Aorta (tissue), 5 donors: ENCODE measurements at regions not wholly inside any gene's neighbourhood (a gene's known extent, or its start where the extent isn't known, plus 50 kb on each side); places are given as distances from the start of the nearest gene placed in this dataset.
"Not testable (repeated sequence)": the region's sequence is repeated elsewhere in the genome, so short reads cannot be mapped to it uniquely, and the experiment has no call there.

ENCODE experiments used
- ATAC-seq: fragments of 200-7000 bp; cut with Tn5 transposase; one replicate; pipeline ENCODE4 v1.9.1; 2022; ENCODE audit warnings: moderate library complexity; ENCODE audit not compliant: low FRiP score
- DNase-seq, 2 donors: peaks; one replicate each; pipeline ENCODE4 v3.0.0-alpha.2; 2020
- H3K27ac ChIP-seq, 2 donors: one replicate each; pipeline ENCODE4 v1.5.1; 2013; ENCODE audit warnings: low read length in 2 of 2, mild to moderate bottlenecking in 2 of 2, moderate library complexity in 2 of 2, control low read depth in 1 of 2, inconsistent platforms in 1 of 2, low read depth in 1 of 2
- H3K27me3 ChIP-seq, 2 donors: one replicate each; pipeline ENCODE4 v1.6.1; 2013; ENCODE audit warnings: control low read depth in 1 of 2, low read length in 1 of 2, mild to moderate bottlenecking in 1 of 2, moderate library complexity in 1 of 2; ENCODE audit not compliant: insufficient read depth in 2 of 2, control insufficient read depth in 1 of 2
- H3K36me3 ChIP-seq, 2 donors: one replicate each; pipeline ENCODE4 v1.6.1; 2013; ENCODE audit warnings: control low read depth in 1 of 2, low read length in 1 of 2, mild to moderate bottlenecking in 1 of 2; ENCODE audit not compliant: insufficient read depth in 2 of 2, control insufficient read depth in 1 of 2
- H3K4me1 ChIP-seq, 2 donors: one replicate each; pipeline ENCODE4 v1.6.1; 2013; ENCODE audit warnings: low read length in 2 of 2, control low read depth in 1 of 2, mild to moderate bottlenecking in 1 of 2, moderate library complexity in 1 of 2; ENCODE audit not compliant: insufficient read depth in 2 of 2, control insufficient read depth in 1 of 2
- H3K4me3 ChIP-seq, 2 donors: one replicate each; pipeline ENCODE4 v1.5.1; 2013; ENCODE audit warnings: low read length in 2 of 2, control low read depth in 1 of 2, mild to moderate bottlenecking in 1 of 2
- H3K9me3 ChIP-seq: one replicate; pipeline ENCODE4 v1.6.1; 2013; ENCODE audit warnings: mild to moderate bottlenecking, low read length; ENCODE audit not compliant: control insufficient read depth
- WGBS, 2 donors: extraction: QIAGEN DNeasy Blood & Tissue Kit; methylation state at CpG; one replicate each; pipeline ENCODE4 v1.1.7; 2013; 5-methylcytosine and 5-hydroxymethylcytosine counted together
- intact Hi-C, 2 donors: fragments of 100-400 bp; cut with DNase I; formaldehyde crosslinking; loops; one replicate each; pipeline versions ENCODE4 v1.14.2 to v1.15.0; 2022
- donor health status: healthy with polysubstance abuse.
- donor health status: Bipolar disorder and iron deficiency.
- donor health status: DM: no; HTN: no; CAD: no.
- donor health status: DM: no; HTN: no; CAD: no.
- donor health status: DM: yes; HTN: yes; CAD: no.

GRCh38 chr7:86470763-86471162, 172.9 kb upstream of the GRM3 start:
- H3K36me3 ChIP-seq = no peaks in the 10 kb centered on the region
- H3K4me1 ChIP-seq = no peaks in the 10 kb centered on the region
- no peaks in the 10 kb centered on the region for H3K9me3 ChIP-seq
- no peak overlapping the region for H3K4me3 ChIP-seq
- H3K27me3 ChIP-seq = no peaks in the 10 kb centered on the region
- WGBS, 2 donors = 62 to 64% methylated on average over 1 of the region's 1 CpG
- ATAC-seq (no peak), DNase-seq (no peak)
- intact Hi-C loops = no loop called here
- H3K27ac ChIP-seq = no peak overlapping the region

GRCh38 chr7:86469680-86470295, 173.9 kb upstream of the GRM3 start:
- Histone ChIP-seq H3K9me3 (no peaks in the 10 kb centered on the region), H3K4me1 (no peaks in the 10 kb centered on the region), H3K4me3 (no peak overlapping the region), H3K36me3 (no peaks in the 10 kb centered on the region), H3K27me3 (no peaks in the 10 kb centered on the region), H3K27ac (no peak overlapping the region)
- DNase-seq (peak in 1 of 2 donors; percentile 43), ATAC-seq (peak; percentile 65)
- 40 to 43% methylated on average over 9 of the region's 9 CpGs for WGBS, 2 donors
- intact Hi-C loops = no loop called here

DNA sequence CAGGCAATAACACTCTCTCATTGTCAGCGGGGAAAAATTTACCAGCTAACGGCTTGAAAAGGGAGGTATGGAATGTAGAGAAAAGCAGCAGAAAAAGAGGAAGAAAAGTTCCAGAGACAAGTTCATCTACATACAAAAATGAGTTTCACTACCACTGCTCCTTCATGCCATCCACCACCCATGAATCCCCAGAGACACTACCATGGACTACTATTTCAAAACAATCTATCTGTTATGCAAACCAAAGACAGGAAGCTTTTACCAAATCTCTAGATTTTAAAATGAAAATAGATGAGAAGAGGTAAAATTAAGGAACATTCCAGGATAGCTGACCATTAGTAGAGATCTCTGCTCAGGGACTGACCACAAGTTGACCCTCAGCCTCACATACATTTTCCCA, 189.0 kb upstream of the GRM3 start:
- WGBS, 2 donors = 63 to 72% methylated on average over 2 of the region's 2 CpGs
- Histone ChIP-seq H3K4me3 (no peak overlapping the region), H3K9me3 (no peaks in the 10 kb centered on the region), H3K36me3 (no peaks in the 10 kb centered on the region), H3K4me1 (no peaks in the 10 kb centered on the region), H3K27me3 (no peaks in the 10 kb centered on the region), H3K27ac (no peak overlapping the region)
- intact Hi-C loops = no loop called here
- ATAC-seq (no peak), DNase-seq (no peak)

DNA sequence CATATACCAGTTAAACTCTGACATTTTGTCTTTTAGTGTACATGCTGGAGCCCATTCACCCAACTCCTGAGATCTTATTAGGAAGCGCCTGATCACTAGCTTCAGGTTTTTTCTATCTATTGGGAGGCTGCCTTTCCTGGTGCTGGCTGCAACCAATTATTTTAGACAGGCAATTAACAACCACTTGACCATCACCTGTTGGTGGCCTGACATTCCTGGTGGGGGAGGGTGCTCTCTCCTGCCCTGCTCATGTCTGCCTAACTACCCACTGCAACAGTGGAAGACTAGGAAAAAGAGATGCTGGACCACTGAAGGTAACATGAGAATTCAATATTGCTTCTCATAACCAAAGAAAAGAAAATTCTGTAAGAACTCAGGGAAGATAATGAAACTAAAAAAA, 190.3 kb upstream of the GRM3 start:
- intact Hi-C loops = no loop called here
- 85 to 95% methylated on average over 1 of the region's 1 CpG for WGBS, 2 donors
- no peak for ATAC-seq

DNA sequence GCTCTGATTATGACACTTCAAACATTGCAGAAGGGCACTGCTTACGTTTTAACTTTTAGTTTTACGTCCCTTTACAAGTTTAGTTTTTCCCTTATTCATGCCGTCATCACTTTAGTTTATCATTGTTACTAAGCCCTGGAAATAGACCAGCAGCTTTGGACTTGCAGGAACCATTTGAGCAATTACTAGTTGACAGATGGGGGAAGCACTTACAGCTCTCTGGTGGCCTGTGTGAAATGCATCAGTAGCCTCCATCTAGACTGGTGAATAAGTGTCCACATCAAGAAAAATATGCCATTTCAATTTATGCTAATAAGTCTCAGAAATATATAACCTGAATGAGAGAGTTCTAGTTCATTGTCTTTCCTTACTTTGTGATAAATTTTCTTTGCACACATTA, 194.9 kb upstream of the GRM3 start:
- H3K27ac ChIP-seq = no peak overlapping the region
- no peak overlapping the region for H3K4me3 ChIP-seq
- no peaks in the 10 kb centered on the region for H3K9me3 ChIP-seq
- H3K36me3 ChIP-seq = no peaks in the 10 kb centered on the region
- ATAC-seq (no peak), DNase-seq (no peak)
- WGBS, 2 donors = 9 to 16% methylated on average over 3 of the region's 3 CpGs
- no peaks in the 10 kb centered on the region for H3K27me3 ChIP-seq
- intact Hi-C loops = no loop called here
- H3K4me1 ChIP-seq = no peaks in the 10 kb centered on the region

More for the DNA sequence above, 190.3 kb upstream of the GRM3 start:
- Histone ChIP-seq H3K27ac (no peak overlapping the region), H3K9me3 (no peaks in the 10 kb centered on the region), H3K4me3 (no peak overlapping the region), H3K27me3 (no peaks in the 10 kb centered on the region), H3K4me1 (no peaks in the 10 kb centered on the region), H3K36me3 (no peaks in the 10 kb centered on the region)
- DNase-seq = no peak

DNA sequence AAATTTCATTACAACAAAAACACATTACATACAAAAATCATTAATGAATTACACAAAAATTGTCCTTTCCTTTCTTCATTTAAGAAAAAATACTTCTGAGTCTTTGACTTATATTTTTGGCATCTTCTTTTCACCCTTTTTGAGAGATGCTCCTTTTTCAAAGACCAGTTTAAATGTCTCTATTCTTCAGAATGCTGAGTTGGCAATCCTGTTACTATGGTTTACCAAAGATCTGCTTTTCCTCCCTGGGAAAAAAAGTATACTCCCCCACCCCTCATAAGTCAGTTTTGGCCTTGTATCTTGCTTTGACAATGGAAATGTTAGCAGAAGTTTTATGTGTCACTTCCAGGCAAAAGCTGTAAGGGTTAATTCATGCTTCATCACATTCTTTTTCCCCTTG, 198.4 kb upstream of the GRM3 start:
- no peak for DNase-seq
- intact Hi-C loops = no loop called here

GRCh38 chr7:86444245-86444644, 199.5 kb upstream of the GRM3 start:
- no peaks in the 10 kb centered on the region for H3K27me3 ChIP-seq
- H3K36me3 ChIP-seq = no peaks in the 10 kb centered on the region
- intact Hi-C loops = no loop called here
- no peak for ATAC-seq
- WGBS, 2 donors = 92 to 95% methylated on average over 2 of the region's 2 CpGs
- H3K4me3 ChIP-seq = no peak overlapping the region
- H3K4me1 ChIP-seq = no peaks in the 10 kb centered on the region
- H3K9me3 ChIP-seq = no peaks in the 10 kb centered on the region
- H3K27ac ChIP-seq = no peak overlapping the region
- no peak for DNase-seq

More for the DNA sequence above, 198.4 kb upstream of the GRM3 start:
- no peaks in the 10 kb centered on the region for H3K4me1 ChIP-seq
- H3K36me3 ChIP-seq = no peaks in the 10 kb centered on the region
- no peaks in the 10 kb centered on the region for H3K9me3 ChIP-seq
- H3K27me3 ChIP-seq = no peaks in the 10 kb centered on the region
- no peak for ATAC-seq
- H3K27ac ChIP-seq = no peak overlapping the region
- no peak overlapping the region for H3K4me3 ChIP-seq

DNA sequence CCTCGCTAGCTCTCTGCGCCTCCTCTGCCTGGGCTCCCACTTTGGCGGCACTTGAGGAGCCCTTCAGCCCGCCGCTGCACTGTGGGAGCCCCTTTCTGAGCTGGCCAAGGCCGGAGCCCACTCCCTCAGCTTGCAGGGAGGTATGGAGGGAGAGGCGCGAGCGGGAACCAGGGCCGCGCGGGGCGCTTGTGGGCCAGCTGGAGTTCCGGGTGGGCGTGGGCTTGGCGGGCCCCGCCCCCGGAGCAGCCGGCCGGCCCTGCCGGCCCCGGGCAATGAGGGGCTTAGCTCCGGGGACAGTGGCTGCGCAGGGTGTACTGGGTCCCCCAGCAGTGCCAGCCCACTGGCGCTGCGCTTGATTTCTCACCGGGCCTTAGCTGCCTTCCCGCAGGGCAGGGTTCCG, 203.3 kb upstream of the GRM3 start:
- H3K36me3 ChIP-seq, H3K9me3 ChIP-seq, DNase-seq, intact Hi-C loops, H3K4me1 ChIP-seq, ATAC-seq, H3K4me3 ChIP-seq, H3K27ac ChIP-seq, H3K27me3 ChIP-seq: not testable (repeated sequence)
- WGBS, 2 donors = 93 to 94% methylated on average over 28 to 29 of the region's 29 CpGs

- Histone ChIP-seq H3K4me3 (no peak overlapping the region), H3K36me3 (no peaks in the 10 kb centered on the region), H3K9me3 (no peaks in the 10 kb centered on the region), H3K27ac (no peak overlapping the region), H3K4me1 (no peaks in the 10 kb centered on the region), H3K27me3 (no peaks in the 10 kb centered on the region)
- intact Hi-C loops = no loop called here
- ATAC-seq (no peak), DNase-seq (no peak)
- 60 to 69% methylated on average over 2 of the region's 2 CpGs for WGBS, 2 donors
Measured at GRCh38 chr7:86437951-86438450, 205.7 kb upstream of the GRM3 start.
